ENCODE measurements at regions not wholly inside any gene's neighbourhood (a gene's known extent, or its start where the extent isn't known, plus 50 kb on each side); places are given as distances from the start of the nearest gene placed in this dataset.

GRCh38 chr22:48307931-48308330, 1519.7 kb downstream of the BRD1 start:
- TF ChIP-seq EZH2 (IDR thresholded peaks at IDR 0.05; ENCODE audit: insufficient read depth, poor library complexity, severe bottlenecking) = no peak
- no peak for TF ChIP-seq EZH2phosphoT487 (IDR thresholded peaks at IDR 0.05; ENCODE audit: insufficient read depth, low read depth)
